ENCODE measurements at regions not wholly inside any gene's neighbourhood (a gene's known extent, or its start where the extent isn't known, plus 50 kb on each side); places are given as distances from the start of the nearest gene placed in this dataset.

DNA sequence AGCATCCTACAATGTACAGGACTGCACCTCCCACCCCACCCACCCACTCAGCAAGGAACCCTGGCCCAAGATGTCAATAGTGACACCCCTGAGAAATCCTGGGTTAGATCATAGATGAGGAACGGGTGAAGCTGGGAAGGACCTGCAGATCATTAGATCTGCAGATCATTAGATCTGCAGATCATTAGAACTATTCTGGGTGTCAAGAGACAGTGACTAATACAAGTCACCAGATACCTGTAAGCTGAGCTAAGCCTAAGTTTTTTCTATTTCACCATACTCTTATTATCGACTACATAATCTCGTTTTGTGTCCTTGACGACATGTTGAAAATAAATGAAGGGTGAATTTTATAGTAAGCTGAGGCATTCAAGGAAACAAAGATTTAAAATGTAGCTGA lies 325.7 kb downstream of the DUSP10 start (continued):
- TF ChIP-seq, protein P1, sequence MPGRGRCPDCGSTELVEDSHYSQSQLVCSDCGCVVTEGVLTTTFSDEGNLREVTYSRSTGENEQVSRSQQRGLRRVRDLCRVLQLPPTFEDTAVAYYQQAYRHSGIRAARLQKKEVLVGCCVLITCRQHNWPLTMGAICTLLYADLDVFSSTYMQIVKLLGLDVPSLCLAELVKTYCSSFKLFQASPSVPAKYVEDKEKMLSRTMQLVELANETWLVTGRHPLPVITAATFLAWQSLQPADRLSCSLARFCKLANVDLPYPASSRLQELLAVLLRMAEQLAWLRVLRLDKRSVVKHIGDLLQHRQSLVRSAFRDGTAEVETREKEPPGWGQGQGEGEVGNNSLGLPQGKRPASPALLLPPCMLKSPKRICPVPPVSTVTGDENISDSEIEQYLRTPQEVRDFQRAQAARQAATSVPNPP (CRISPR knock-in tag; IDR thresholded peaks at IDR 0.05): no peak
- TF ChIP-seq ZNF629 (CRISPR knock-in tag; conservative IDR thresholded peaks at IDR 0.05): no peak
- TF ChIP-seq, protein P2, sequence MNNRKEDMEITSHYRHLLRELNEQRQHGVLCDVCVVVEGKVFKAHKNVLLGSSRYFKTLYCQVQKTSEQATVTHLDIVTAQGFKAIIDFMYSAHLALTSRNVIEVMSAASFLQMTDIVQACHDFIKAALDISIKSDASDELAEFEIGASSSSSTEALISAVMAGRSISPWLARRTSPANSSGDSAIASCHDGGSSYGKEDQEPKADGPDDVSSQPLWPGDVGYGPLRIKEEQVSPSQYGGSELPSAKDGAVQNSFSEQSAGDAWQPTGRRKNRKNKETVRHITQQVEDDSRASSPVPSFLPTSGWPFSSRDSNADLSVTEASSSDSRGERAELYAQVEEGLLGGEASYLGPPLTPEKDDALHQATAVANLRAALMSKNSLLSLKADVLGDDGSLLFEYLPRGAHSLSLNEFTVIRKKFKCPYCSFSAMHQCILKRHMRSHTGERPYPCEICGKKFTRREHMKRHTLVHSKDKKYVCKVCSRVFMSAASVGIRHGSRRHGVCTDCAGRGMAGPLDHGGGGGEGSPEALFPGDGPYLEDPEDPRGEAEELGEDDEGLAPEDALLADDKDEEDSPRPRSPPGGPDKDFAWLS (CRISPR knock-in tag; IDR thresholded peaks at IDR 0.05; ENCODE audit: borderline replicate concordance): no peak
- TF ChIP-seq ZBTB42 (CRISPR knock-in tag; IDR thresholded peaks at IDR 0.05): no peak
- TF ChIP-seq, protein P3, sequence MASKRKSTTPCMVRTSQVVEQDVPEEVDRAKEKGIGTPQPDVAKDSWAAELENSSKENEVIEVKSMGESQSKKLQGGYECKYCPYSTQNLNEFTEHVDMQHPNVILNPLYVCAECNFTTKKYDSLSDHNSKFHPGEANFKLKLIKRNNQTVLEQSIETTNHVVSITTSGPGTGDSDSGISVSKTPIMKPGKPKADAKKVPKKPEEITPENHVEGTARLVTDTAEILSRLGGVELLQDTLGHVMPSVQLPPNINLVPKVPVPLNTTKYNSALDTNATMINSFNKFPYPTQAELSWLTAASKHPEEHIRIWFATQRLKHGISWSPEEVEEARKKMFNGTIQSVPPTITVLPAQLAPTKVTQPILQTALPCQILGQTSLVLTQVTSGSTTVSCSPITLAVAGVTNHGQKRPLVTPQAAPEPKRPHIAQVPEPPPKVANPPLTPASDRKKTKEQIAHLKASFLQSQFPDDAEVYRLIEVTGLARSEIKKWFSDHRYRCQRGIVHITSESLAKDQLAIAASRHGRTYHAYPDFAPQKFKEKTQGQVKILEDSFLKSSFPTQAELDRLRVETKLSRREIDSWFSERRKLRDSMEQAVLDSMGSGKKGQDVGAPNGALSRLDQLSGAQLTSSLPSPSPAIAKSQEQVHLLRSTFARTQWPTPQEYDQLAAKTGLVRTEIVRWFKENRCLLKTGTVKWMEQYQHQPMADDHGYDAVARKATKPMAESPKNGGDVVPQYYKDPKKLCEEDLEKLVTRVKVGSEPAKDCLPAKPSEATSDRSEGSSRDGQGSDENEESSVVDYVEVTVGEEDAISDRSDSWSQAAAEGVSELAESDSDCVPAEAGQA (IDR thresholded peaks at IDR 0.05; ENCODE audit: low read depth): no peak
- TF ChIP-seq, protein P3 (CRISPR knock-in tag; IDR thresholded peaks at IDR 0.05; ENCODE audit: borderline replicate concordance): no peak
- TF ChIP-seq, protein P4, sequence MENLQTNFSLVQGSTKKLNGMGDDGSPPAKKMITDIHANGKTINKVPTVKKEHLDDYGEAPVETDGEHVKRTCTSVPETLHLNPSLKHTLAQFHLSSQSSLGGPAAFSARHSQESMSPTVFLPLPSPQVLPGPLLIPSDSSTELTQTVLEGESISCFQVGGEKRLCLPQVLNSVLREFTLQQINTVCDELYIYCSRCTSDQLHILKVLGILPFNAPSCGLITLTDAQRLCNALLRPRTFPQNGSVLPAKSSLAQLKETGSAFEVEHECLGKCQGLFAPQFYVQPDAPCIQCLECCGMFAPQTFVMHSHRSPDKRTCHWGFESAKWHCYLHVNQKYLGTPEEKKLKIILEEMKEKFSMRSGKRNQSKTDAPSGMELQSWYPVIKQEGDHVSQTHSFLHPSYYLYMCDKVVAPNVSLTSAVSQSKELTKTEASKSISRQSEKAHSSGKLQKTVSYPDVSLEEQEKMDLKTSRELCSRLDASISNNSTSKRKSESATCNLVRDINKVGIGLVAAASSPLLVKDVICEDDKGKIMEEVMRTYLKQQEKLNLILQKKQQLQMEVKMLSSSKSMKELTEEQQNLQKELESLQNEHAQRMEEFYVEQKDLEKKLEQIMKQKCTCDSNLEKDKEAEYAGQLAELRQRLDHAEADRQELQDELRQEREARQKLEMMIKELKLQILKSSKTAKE (CRISPR knock-in tag; IDR thresholded peaks at IDR 0.05; ENCODE audit: borderline replicate concordance): no peak
- TF ChIP-seq, protein P5, sequence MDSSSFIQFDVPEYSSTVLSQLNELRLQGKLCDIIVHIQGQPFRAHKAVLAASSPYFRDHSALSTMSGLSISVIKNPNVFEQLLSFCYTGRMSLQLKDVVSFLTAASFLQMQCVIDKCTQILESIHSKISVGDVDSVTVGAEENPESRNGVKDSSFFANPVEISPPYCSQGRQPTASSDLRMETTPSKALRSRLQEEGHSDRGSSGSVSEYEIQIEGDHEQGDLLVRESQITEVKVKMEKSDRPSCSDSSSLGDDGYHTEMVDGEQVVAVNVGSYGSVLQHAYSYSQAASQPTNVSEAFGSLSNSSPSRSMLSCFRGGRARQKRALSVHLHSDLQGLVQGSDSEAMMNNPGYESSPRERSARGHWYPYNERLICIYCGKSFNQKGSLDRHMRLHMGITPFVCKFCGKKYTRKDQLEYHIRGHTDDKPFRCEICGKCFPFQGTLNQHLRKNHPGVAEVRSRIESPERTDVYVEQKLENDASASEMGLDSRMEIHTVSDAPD (CRISPR knock-in tag; IDR thresholded peaks at IDR 0.05): no peak
- no peak for TF ChIP-seq NFATC3 (CRISPR knock-in tag; IDR thresholded peaks at IDR 0.05)
- no peak for TF ChIP-seq RAD21 (CRISPR knock-in tag; IDR thresholded peaks at IDR 0.05)
- no peak for TF ChIP-seq ZNF331 (CRISPR knock-in tag; IDR thresholded peaks at IDR 0.05)
- no peak for TF ChIP-seq STAT5B (CRISPR knock-in tag; IDR thresholded peaks at IDR 0.05)
- TF ChIP-seq TBX2 (CRISPR knock-in tag; IDR thresholded peaks at IDR 0.05; ENCODE audit: borderline replicate concordance): no peak
- TF ChIP-seq, protein P6, sequence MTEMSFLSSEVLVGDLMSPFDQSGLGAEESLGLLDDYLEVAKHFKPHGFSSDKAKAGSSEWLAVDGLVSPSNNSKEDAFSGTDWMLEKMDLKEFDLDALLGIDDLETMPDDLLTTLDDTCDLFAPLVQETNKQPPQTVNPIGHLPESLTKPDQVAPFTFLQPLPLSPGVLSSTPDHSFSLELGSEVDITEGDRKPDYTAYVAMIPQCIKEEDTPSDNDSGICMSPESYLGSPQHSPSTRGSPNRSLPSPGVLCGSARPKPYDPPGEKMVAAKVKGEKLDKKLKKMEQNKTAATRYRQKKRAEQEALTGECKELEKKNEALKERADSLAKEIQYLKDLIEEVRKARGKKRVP (CRISPR knock-in tag; IDR thresholded peaks at IDR 0.05): no peak
- TF ChIP-seq, protein P7, sequence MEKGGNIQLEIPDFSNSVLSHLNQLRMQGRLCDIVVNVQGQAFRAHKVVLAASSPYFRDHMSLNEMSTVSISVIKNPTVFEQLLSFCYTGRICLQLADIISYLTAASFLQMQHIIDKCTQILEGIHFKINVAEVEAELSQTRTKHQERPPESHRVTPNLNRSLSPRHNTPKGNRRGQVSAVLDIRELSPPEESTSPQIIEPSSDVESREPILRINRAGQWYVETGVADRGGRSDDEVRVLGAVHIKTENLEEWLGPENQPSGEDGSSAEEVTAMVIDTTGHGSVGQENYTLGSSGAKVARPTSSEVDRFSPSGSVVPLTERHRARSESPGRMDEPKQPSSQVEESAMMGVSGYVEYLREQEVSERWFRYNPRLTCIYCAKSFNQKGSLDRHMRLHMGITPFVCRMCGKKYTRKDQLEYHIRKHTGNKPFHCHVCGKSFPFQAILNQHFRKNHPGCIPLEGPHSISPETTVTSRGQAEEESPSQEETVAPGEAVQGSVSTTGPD (CRISPR knock-in tag; IDR thresholded peaks at IDR 0.05): no peak

Data from HepG2 (cell line).